IMR-90 (cell line): ENCODE measurements at regions not wholly inside any gene's neighbourhood (a gene's known extent, or its start where the extent isn't known, plus 50 kb on each side); places are given as distances from the start of the nearest gene placed in this dataset.

Source experiments
- BHLHE40 ChIP-seq: fragments of 150-350 bp; IDR thresholded peaks from 2 replicates; pipeline ENCODE4 v1.6.1; 2016; ENCODE audit warnings: mild to moderate bottlenecking, low read depth, low read length
- CEBPB ChIP-seq: IDR thresholded peaks from 2 replicates; pipeline ENCODE4 v1.6.1; 2012; ENCODE audit warnings: low read depth, low read length, improper control_type of control experiment
- CTCF ChIP-seq: conservative IDR thresholded peaks from 2 replicates; pipeline ENCODE4 v1.5.1; 2012; ENCODE audit warnings: mild to moderate bottlenecking, low read depth, low read length, improper control_type of control experiment
- ELK1 ChIP-seq: fragments of 150-350 bp; IDR thresholded peaks from 2 replicates; pipeline ENCODE4 v1.6.1; 2016; ENCODE audit warnings: low read depth, mild to moderate bottlenecking, low read length, moderate library complexity, borderline replicate concordance
- FOS ChIP-seq: fragments of 150-350 bp; IDR thresholded peaks from 2 replicates; pipeline ENCODE4 v1.6.1; 2016; ENCODE audit warnings: low read depth, low read length
- MAFK ChIP-seq: IDR thresholded peaks from 2 replicates; pipeline ENCODE4 v1.6.1; 2012; ENCODE audit warnings: low read depth, low read length, improper control_type of control experiment
- MAZ ChIP-seq: IDR thresholded peaks from 2 replicates; pipeline ENCODE4 v1.6.1; 2012; ENCODE audit warnings: low read depth, mild to moderate bottlenecking, low read length, improper control_type of control experiment, moderate library complexity, borderline replicate concordance
- MXI1 ChIP-seq: IDR thresholded peaks from 2 replicates; pipeline ENCODE4 v1.6.1; 2012; ENCODE audit warnings: low read depth, mild to moderate bottlenecking, low read length, moderate library complexity, borderline replicate concordance
- POLR2A ChIP-seq: IDR thresholded peaks from 2 replicates; pipeline ENCODE4 v1.6.1; 2012; ENCODE audit warnings: mild to moderate bottlenecking, low read depth, low read length
- RAD21 ChIP-seq: IDR thresholded peaks from 2 replicates; pipeline ENCODE4 v1.6.1; 2012; ENCODE audit warnings: low read length, improper control_type of control experiment
- RFX5 ChIP-seq: IDR thresholded peaks from 2 replicates; pipeline ENCODE4 v1.8.0; 2012; ENCODE audit warnings: low read depth, mild to moderate bottlenecking, low read length, moderate library complexity
- SMC3 ChIP-seq: fragments of 150-350 bp; IDR thresholded peaks from 2 replicates; pipeline ENCODE4 v1.6.1; 2016; ENCODE audit warnings: low read depth, mild to moderate bottlenecking, antibody characterized with exemption, low read length, moderate library complexity
- USF2 ChIP-seq: fragments of 150-350 bp; IDR thresholded peaks from 2 replicates; pipeline ENCODE4 v1.6.1; 2017; ENCODE audit warnings: mild to moderate bottlenecking, antibody characterized with exemption, low read length, low read depth

GRCh38 chr3:151520105-151520504 is 59.2 kb upstream of the IGSF10 start:
- no peak for TF ChIP-seq CTCF
- TF ChIP-seq MAZ = no peak
- TF ChIP-seq POLR2A = no peak
- TF ChIP-seq RFX5 = no peak
- no peak for TF ChIP-seq MXI1
- no peak for TF ChIP-seq ELK1
- no peak for TF ChIP-seq FOS
- TF ChIP-seq MAFK = no peak
- no peak for TF ChIP-seq USF2
- TF ChIP-seq SMC3 = no peak
- TF ChIP-seq BHLHE40 = no peak
- no peak for TF ChIP-seq CEBPB
- no peak for TF ChIP-seq RAD21
